Stomach (tissue), 8 donors: ENCODE measurements at regions not wholly inside any gene's neighbourhood (a gene's known extent, or its start where the extent isn't known, plus 50 kb on each side); places are given as distances from the start of the nearest gene placed in this dataset.
"Not testable (repeated sequence)": the region's sequence is repeated elsewhere in the genome, so short reads cannot be mapped to it uniquely, and the experiment has no call there.

ENCODE experiments used
- DNase-seq, 2 donors: peaks; one replicate each; pipeline versions ENCODE4 v3.0.0 to v3.0.0-alpha.2; 2013 to 2019
- H3K27ac ChIP-seq, 5 donors: fragments of 200-600 bp in 4 of 5; sonication (generic) in 4 of 5; one replicate each; pipeline ENCODE4 v1.5.1; 2013 to 2019; ENCODE audit warnings: mild to moderate bottlenecking in 1 of 5, moderate library complexity in 1 of 5
- H3K27me3 ChIP-seq, 3 donors: fragments of 200-600 bp; sonication (generic); one replicate each; pipeline ENCODE4 v1.5.1; 2017 to 2019; ENCODE audit warnings: mixed run types in 1 of 3
- H3K36me3 ChIP-seq, 4 donors: fragments of 200-600 bp; sonication (generic); 1 replicate in 3 of 4; 2 replicates in 1 of 4; pipeline ENCODE4 v1.5.1; 2016 to 2019
- H3K4me1 ChIP-seq, 4 donors: fragments of 200-600 bp; sonication (generic); one replicate each; pipeline ENCODE4 v1.5.1; 2016 to 2019
- H3K4me3 ChIP-seq, 4 donors: fragments of 200-600 bp; sonication (generic) in 3 of 4; one replicate each; pipeline ENCODE4 v1.5.1; 2016 to 2019; ENCODE audit warnings: mild to moderate bottlenecking in 1 of 4
- H3K9me3 ChIP-seq, 4 donors: fragments of 200-600 bp; sonication (generic); one replicate each; pipeline ENCODE4 v1.5.1; 2016 to 2019
- CTCF ChIP-seq, 7 experiments: fragments of 450-650 bp in 4 of 7; fragments of 200-600 bp in 3 of 7; sonication (generic) in 3 of 7; IDR thresholded peaks; one replicate each; pipeline ENCODE4 v1.5.1; 2016 to 2019; ENCODE audit warnings: antibody characterized with exemption in 7 of 7, control low read depth in 2 of 7, mild to moderate bottlenecking in 1 of 7
- EP300 ChIP-seq: sonication (generic); formaldehyde crosslinking; IDR thresholded peaks from one replicate; pipeline ENCODE4 v1.6.1; 2017; ENCODE audit warnings: antibody characterized with exemption
- POLR2A ChIP-seq, 4 donors: fragments of 450-650 bp; IDR thresholded peaks; one replicate each; pipeline ENCODE4 v1.6.1; 2016; ENCODE audit warnings: antibody characterized with exemption in 4 of 4, control low read depth in 2 of 4, mild to moderate bottlenecking in 1 of 4, moderate library complexity in 1 of 4
- POLR2AphosphoS5 ChIP-seq, 3 donors: sonication (generic); formaldehyde crosslinking; IDR thresholded peaks; one replicate each; pipeline ENCODE4 v1.6.1; 2016; ENCODE audit warnings: antibody characterized with exemption in 3 of 3
- WGBS, 5 donors: extraction: QIAGEN DNeasy Blood & Tissue Kit in 3 of 5; methylation state at CpG; one replicate each; pipeline versions ENCODE4 v1.1.5 to v1.1.7; 2013 to 2018; 5-methylcytosine and 5-hydroxymethylcytosine counted together
- intact Hi-C: fragments of 100-400 bp; cut with DNase I; formaldehyde crosslinking; loops from one replicate; pipeline ENCODE4 v1.15.1; 2023; ENCODE audit warnings: low total_unique reads
- donor health status: healthy with polysubstance abuse.
- donor health status: Bipolar disorder and iron deficiency.
- donor health status: healthy.

- DNase-seq = no peak
- Histone ChIP-seq H3K27ac (no peak overlapping the region), H3K4me3 (no peak overlapping the region), H3K4me1 (no peaks in the 10 kb centered on the region), H3K27me3 (no peaks in the 10 kb centered on the region), H3K36me3 (no peaks in the 10 kb centered on the region), H3K9me3 (no peaks in the 10 kb centered on the region)
- WGBS, 5 donors = 72 to 84% (median 81%) methylated on average over 3 of the region's 3 CpGs
- intact Hi-C loops = no loop called here
- no peak for TF ChIP-seq POLR2A (IDR thresholded peaks at IDR 0.05)
- TF ChIP-seq EP300 = no peak
- no peak for TF ChIP-seq POLR2AphosphoS5 (IDR thresholded peaks at IDR 0.05)
- no peak for TF ChIP-seq CTCF (IDR thresholded peaks at IDR 0.05)
These were observed 688.0 kb upstream of the CTNND2 start for GRCh38 chr5:12592228-12592627.

GRCh38 chr5:12586406-12586805 lies 682.2 kb upstream of the CTNND2 start:
- no peak overlapping the region for H3K27ac ChIP-seq
- TF ChIP-seq EP300 (no peak), POLR2AphosphoS5 (IDR thresholded peaks at IDR 0.05) (no peak), POLR2A (IDR thresholded peaks at IDR 0.05) (no peak), CTCF (IDR thresholded peaks at IDR 0.05) (no peak)
- DNase-seq = no peak
- H3K27me3 ChIP-seq = no peaks in the 10 kb centered on the region
- H3K36me3 ChIP-seq = no peaks in the 10 kb centered on the region
- H3K4me3 ChIP-seq = no peak overlapping the region
- no peaks in the 10 kb centered on the region for H3K4me1 ChIP-seq
- intact Hi-C loops = no loop called here
- H3K9me3 ChIP-seq = peaks cover 0 to 13% (median 2%) of the 10 kb centered on the region in 4 donors

- DNase-seq, H3K36me3 ChIP-seq, H3K4me3 ChIP-seq, H3K27ac ChIP-seq, H3K4me1 ChIP-seq, intact Hi-C loops, H3K27me3 ChIP-seq: not testable (repeated sequence)
- 82 to 90% (median 86%) methylated on average over 13 of the region's 13 CpGs for WGBS, 5 donors
- peaks cover 0 to 15% (median 4%) of the 10 kb centered on the region in 4 donors for H3K9me3 ChIP-seq
These were observed 674.6 kb upstream of the CTNND2 start for GRCh38 chr5:12578803-12579202.

GRCh38 chr5:12576953-12577352 lies 672.7 kb upstream of the CTNND2 start:
- H3K36me3 ChIP-seq, intact Hi-C loops, H3K4me3 ChIP-seq, H3K27me3 ChIP-seq, H3K4me1 ChIP-seq, DNase-seq, H3K27ac ChIP-seq: not testable (repeated sequence)
- WGBS, 5 donors = 92 to 100% (median 94%) methylated on average over 1 of the region's 1 CpG
- H3K9me3 ChIP-seq = peaks cover 0 to 18% (median 5%) of the 10 kb centered on the region in 4 donors

GRCh38 chr5:12574298-12575093 lies 670.2 kb upstream of the CTNND2 start:
- H3K27me3 ChIP-seq, intact Hi-C loops, H3K36me3 ChIP-seq, DNase-seq, H3K4me3 ChIP-seq, H3K27ac ChIP-seq, H3K4me1 ChIP-seq: not testable (repeated sequence)
- H3K9me3 ChIP-seq = peaks cover 0 to 18% (median 5%) of the 10 kb centered on the region in 4 donors
- 93 to 96% (median 95%) methylated on average over 36 to 53 of the region's 56 CpGs for WGBS, 5 donors

GRCh38 chr5:12573916-12574297 lies 669.7 kb upstream of the CTNND2 start:
- H3K36me3 ChIP-seq, H3K4me1 ChIP-seq, H3K4me3 ChIP-seq, H3K27me3 ChIP-seq, intact Hi-C loops, DNase-seq, H3K27ac ChIP-seq: not testable (repeated sequence)
- WGBS, 5 donors = 94 to 98% (median 95%) methylated on average over 13 to 30 of the region's 30 CpGs
- H3K9me3 ChIP-seq = peaks cover 0 to 17% (median 5%) of the 10 kb centered on the region in 4 donors
